Tibial nerve (tissue), 4 donors: ENCODE measurements at regions not wholly inside any gene's neighbourhood (a gene's known extent, or its start where the extent isn't known, plus 50 kb on each side); places are given as distances from the start of the nearest gene placed in this dataset.

Experiments used
- EP300 ChIP-seq, 2 donors: sonication (generic); formaldehyde crosslinking; IDR thresholded peaks; one replicate each; pipeline ENCODE4 v1.6.1; 2017; ENCODE audit warnings: antibody characterized with exemption in 2 of 2, mild to moderate bottlenecking in 1 of 2
- TF ChIP-seq, protein P1 (sequence below), 5 experiments: fragments of 200-600 bp in 3 of 5; fragments of 450-650 bp in 2 of 5; sonication (generic) in 3 of 5; IDR thresholded peaks; one replicate each; pipeline ENCODE4 v1.5.1; 2016 to 2019; ENCODE audit warnings: antibody characterized with exemption in 5 of 5, mild to moderate bottlenecking in 3 of 5, moderate library complexity in 2 of 5

DNA sequence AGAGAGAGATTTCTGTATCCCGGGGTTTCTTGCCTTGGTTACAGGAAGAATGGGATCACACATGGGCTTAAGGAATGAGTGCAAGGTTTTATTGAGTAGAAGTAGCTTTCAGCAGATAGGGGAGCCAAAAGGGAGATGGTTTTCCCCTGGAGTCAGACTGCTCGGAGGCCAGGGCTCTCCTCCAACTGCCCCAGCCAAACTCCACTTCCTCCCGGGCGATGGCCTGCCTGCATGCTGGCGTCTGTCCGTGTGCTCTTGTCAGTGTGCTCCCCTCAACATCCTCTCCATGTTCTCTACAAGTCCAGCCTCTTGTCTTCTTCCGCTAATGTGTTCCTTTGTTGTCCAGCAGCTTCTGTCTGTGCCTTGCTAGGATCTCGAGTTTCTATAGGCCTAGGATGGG is 421.3 kb upstream of the ADGRL2 start:
- no peak for TF ChIP-seq EP300 (IDR thresholded peaks at IDR 0.05)
- TF ChIP-seq, protein P1, sequence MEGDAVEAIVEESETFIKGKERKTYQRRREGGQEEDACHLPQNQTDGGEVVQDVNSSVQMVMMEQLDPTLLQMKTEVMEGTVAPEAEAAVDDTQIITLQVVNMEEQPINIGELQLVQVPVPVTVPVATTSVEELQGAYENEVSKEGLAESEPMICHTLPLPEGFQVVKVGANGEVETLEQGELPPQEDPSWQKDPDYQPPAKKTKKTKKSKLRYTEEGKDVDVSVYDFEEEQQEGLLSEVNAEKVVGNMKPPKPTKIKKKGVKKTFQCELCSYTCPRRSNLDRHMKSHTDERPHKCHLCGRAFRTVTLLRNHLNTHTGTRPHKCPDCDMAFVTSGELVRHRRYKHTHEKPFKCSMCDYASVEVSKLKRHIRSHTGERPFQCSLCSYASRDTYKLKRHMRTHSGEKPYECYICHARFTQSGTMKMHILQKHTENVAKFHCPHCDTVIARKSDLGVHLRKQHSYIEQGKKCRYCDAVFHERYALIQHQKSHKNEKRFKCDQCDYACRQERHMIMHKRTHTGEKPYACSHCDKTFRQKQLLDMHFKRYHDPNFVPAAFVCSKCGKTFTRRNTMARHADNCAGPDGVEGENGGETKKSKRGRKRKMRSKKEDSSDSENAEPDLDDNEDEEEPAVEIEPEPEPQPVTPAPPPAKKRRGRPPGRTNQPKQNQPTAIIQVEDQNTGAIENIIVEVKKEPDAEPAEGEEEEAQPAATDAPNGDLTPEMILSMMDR (IDR thresholded peaks at IDR 0.05), result no peak
